GM12872 (cell line): ENCODE measurements at regions not wholly inside any gene's neighbourhood (a gene's known extent, or its start where the extent isn't known, plus 50 kb on each side); places are given as distances from the start of the nearest gene placed in this dataset.

Experiments
- TF ChIP-seq, protein P1 (sequence below): IDR thresholded peaks from 3 replicates; pipeline ENCODE4 v1.5.1; 2011; ENCODE audit warnings: low read depth, mild to moderate bottlenecking, low read length, moderate library complexity; ENCODE audit not compliant: insufficient read depth

DNA sequence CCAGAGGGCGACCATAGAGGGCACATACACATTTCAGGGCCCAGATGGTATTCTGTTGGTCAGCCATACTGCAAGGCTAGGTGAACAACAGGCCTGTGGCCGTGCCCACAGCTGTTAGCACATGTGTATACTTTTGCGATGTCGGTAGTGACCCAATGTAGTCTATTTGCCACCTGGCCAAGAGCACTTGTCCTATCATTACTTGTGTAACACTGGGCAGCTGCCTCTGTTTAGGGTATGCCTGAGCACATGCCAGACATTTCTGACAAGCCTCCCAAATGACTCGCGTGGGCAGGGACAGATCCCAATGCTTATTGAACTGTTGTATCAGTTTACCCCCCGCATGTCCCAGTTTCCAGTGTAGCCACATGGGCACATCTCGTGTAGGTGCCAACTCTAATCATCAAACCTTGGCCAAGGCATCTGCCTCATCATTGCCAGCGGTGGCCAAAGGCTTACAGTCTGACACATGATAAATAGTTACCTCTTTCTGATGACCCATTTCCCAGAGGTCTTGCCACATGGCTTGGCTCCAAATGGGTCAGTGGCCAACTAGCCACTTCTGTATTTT lies 74.4 kb upstream of the FBXL4 start:
- TF ChIP-seq, protein P1, sequence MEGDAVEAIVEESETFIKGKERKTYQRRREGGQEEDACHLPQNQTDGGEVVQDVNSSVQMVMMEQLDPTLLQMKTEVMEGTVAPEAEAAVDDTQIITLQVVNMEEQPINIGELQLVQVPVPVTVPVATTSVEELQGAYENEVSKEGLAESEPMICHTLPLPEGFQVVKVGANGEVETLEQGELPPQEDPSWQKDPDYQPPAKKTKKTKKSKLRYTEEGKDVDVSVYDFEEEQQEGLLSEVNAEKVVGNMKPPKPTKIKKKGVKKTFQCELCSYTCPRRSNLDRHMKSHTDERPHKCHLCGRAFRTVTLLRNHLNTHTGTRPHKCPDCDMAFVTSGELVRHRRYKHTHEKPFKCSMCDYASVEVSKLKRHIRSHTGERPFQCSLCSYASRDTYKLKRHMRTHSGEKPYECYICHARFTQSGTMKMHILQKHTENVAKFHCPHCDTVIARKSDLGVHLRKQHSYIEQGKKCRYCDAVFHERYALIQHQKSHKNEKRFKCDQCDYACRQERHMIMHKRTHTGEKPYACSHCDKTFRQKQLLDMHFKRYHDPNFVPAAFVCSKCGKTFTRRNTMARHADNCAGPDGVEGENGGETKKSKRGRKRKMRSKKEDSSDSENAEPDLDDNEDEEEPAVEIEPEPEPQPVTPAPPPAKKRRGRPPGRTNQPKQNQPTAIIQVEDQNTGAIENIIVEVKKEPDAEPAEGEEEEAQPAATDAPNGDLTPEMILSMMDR, result no peak

DNA sequence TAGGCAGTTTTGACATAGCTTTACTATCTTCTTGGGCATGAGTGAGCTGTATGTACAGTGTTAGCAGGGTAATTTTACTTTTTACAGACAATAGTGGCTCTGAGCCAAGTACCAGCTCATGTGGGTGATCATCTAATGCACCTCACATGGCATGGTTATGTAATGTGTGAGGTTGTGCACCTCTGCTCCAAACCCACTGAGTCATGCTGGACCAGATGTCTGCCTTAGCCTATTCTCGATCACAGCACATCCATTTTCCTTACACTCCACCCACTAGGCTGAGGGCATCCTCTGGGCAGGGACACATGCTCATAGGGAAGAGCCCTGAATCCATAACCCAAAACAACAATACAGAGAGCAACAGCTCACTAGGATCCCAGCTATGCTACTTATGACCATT lies 71.6 kb upstream of the FBXL4 start:
- TF ChIP-seq, protein P1, result no peak

DNA sequence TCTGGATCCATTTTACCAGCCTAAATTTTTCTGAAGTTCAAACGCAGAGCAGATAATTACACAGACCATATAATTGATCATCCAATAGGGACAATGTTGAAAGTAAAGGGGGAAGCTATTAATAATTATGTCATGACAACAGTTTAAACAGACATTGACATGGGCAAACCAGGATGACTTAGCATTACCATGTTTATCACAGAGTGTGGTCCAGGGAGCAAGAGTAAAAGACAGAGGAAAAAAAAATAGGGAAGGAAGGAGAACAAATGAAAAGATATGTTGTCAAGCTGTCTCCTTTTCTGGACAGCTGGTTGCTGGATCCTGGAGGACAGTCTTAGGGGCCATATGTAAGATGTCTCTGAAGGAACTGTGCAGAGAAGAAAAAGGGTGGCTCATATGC lies 69.4 kb upstream of the FBXL4 start:
- TF ChIP-seq, protein P1, result no peak

DNA sequence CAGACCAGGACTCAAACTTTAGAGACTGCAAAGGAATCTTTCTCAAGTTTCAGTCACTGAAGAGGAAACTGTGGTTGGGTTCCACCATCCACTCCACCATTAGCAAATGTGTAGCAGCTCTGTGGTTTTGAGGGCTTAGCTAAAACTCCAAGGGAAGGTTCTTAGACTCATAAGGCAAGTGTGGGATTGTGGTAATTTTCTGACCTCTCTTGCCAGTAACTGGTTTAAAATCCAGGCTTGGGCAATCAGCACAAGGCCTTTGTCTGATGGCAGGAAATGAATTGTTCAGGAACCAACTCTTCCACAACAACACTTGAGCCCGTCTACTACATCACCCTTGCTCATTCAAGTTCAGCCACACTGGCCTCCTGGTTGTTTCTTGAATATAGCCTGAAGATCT lies 68.6 kb upstream of the FBXL4 start:
- TF ChIP-seq, protein P1, result no peak

DNA sequence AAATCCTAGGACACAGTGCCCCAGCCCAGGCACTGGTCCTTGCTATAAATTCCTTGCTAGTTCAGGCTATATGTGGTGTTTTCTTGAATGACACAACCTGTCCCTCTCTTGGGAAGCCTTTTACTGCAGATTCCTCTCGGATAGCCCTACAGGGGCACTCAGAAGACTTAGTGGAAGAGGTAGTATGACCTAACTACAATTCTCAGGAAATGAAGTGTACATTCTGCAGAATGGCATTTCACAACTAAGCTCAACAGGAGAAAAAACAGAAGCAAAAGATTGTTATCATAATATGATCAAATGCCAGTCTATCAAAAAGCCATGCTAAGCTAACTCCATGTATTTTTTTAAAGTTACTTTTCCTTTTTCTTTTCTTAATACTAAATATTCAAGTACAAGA lies 66.3 kb upstream of the FBXL4 start:
- TF ChIP-seq, protein P1, result no peak

DNA sequence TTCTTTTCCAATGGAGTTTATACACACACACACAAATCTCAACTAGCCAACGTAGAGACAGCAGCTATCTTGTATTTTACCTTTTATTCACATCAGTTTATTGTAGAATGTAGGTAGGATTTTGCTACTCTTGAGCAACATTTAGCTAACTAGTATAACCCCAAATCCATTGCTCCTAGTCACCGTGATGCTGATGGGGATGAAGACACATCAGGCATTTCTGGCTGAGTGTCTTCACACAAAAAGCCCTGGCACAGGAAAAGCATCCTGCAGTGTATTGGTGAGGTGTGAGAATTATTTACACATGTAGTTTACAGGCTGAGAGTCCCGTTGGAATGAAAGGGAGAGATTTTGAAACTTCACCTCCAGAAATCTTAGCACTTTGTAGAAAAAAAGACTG lies 65.9 kb upstream of the FBXL4 start:
- TF ChIP-seq, protein P1, result no peak

DNA sequence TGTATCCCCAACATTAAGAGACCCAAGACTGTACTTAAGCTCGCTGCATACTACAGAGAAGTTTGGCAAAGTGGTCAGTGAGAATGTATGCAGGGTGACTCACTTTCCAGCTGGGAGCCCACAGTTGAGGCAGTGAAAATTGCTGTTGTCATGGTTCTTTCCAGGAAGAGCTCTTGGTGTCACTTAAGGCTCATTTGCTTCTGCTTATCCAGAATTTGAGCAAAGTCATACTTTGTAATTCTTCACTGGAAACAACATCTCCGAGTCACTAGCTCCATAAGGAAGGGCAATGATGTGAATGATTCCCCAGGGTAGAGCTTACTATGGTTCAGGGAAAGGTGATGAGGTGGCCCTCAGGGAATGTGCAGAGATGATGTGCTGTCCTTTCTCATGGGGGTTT lies 65.4 kb upstream of the FBXL4 start:
- TF ChIP-seq, protein P1, result no peak

DNA sequence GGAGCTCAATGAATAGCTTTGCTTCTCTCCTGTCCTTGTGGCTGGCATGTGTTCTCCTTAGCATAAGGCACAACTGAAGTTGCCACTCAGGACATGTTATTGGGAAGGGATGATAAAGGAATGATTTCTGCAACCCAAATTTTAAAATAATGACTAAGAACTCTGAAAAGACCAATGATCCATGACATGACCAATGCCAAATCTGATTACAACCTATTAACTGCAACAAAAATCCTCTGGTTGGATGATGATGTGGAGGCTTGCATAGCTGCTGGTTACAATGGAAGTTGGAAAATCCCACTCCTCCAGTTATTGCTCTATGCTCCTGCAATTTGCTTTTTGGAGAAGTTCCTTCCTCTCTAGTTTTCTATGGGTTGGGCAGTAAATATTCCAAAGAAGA lies 63.4 kb upstream of the FBXL4 start:
- TF ChIP-seq, protein P1, result no peak
